A549 (cell line): ENCODE measurements at regions not wholly inside any gene's neighbourhood (a gene's known extent, or its start where the extent isn't known, plus 50 kb on each side); places are given as distances from the start of the nearest gene placed in this dataset.

Experiments used
- BCL3 ChIP-seq: fragments of >200 bp; sonication (Bioruptor Twin); formaldehyde crosslinking; IDR thresholded peaks from 3 replicates; pipeline ENCODE4 v1.6.1; 2016
- CTCF ChIP-seq: fragments of >200 bp; sonication (Bioruptor Twin); formaldehyde crosslinking; IDR thresholded peaks from 3 replicates; pipeline ENCODE4 v1.5.1; 2016
- ELK1 ChIP-seq: fragments of 150-350 bp; IDR thresholded peaks from 2 replicates; pipeline ENCODE4 v1.6.1; 2014; ENCODE audit warnings: low read depth, mild to moderate bottlenecking, low read length
- ESRRA ChIP-seq: fragments of 150-350 bp; IDR thresholded peaks from 2 replicates; pipeline ENCODE4 v1.6.1; 2014; ENCODE audit warnings: mild to moderate bottlenecking, low read length, borderline replicate concordance
- JUN ChIP-seq, 2 experiments: fragments of >200 bp; sonication (Bioruptor Twin); formaldehyde crosslinking; IDR thresholded peaks; 2 replicates in 1 of 2; 3 replicates in 1 of 2; pipeline ENCODE4 v1.6.1; 2016 to 2017
- JUNB ChIP-seq: fragments of >200 bp; sonication (Bioruptor Twin); formaldehyde crosslinking; IDR thresholded peaks from 2 replicates; pipeline ENCODE4 v1.6.1; 2016
- KDM1A ChIP-seq: fragments of 200-600 bp; sonication (generic); IDR thresholded peaks from 2 replicates; pipeline ENCODE4 v1.6.1; 2016; ENCODE audit warnings: low read depth, mild to moderate bottlenecking
- MAFK ChIP-seq: fragments of 450-650 bp; IDR thresholded peaks from 2 replicates; pipeline ENCODE4 v1.6.1; 2014; ENCODE audit not compliant: partially characterized antibody
- NFE2L2 ChIP-seq: fragments of 150-350 bp; conservative IDR thresholded peaks from 2 replicates; pipeline ENCODE4 v1.6.1; 2014; ENCODE audit warnings: low read length
- POLR2A ChIP-seq: IDR thresholded peaks from 2 replicates; pipeline ENCODE4 v1.6.1; 2012; ENCODE audit warnings: mild to moderate bottlenecking, low read length
- RAD21 ChIP-seq, 2 experiments: fragments of >200 bp in 1 of 2; sonication (Bioruptor Twin) in 1 of 2; formaldehyde crosslinking in 1 of 2; IDR thresholded peaks in 1 of 2; conservative IDR thresholded peaks in 1 of 2; 2 replicates in 1 of 2; 3 replicates in 1 of 2; pipeline ENCODE4 v1.6.1; 2012 to 2018; ENCODE audit warnings: inconsistent platforms in 1 of 2
- REST ChIP-seq: fragments of 200-600 bp; sonication (generic); IDR thresholded peaks from 2 replicates; pipeline ENCODE4 v1.6.1; 2016; ENCODE audit warnings: antibody characterized with exemption, mild to moderate bottlenecking, moderate library complexity
- ZFP36 ChIP-seq: fragments of 450-650 bp; IDR thresholded peaks from 2 replicates; pipeline ENCODE4 v1.6.1; 2014; ENCODE audit warnings: borderline replicate concordance; ENCODE audit not compliant: partially characterized antibody

GRCh38 chr12:116339800-116340371 lies 62.4 kb upstream of the MED13L start:
- TF ChIP-seq BCL3 (no peak), POLR2A (no peak), ZFP36 (no peak), NFE2L2 (no peak), CTCF (no peak), MAFK (no peak), REST (no peak), ESRRA (no peak), ELK1 (no peak), KDM1A (no peak), JUN (IDR thresholded peaks at IDR 0.05) (no peak), RAD21 (conservative IDR thresholded peaks at IDR 0.05 in 1 of 2, IDR thresholded peaks at IDR 0.05 in 1 of 2) (no peak), JUNB (no peak)
